Neuronal stem cell (in vitro differentiated cells): ENCODE measurements at regions not wholly inside any gene's neighbourhood (a gene's known extent, or its start where the extent isn't known, plus 50 kb on each side); places are given as distances from the start of the nearest gene placed in this dataset.

Experiments
- DNase-seq: peaks from one replicate; pipeline ENCODE4 v3.0.0-alpha.2; 2013; ENCODE audit warnings: low spot score
- H2AFZ ChIP-seq: one replicate; pipeline ENCODE4 v1.6.1; 2013; ENCODE audit warnings: mild to moderate bottlenecking, low read length, inconsistent platforms
- H2AK5ac ChIP-seq: 2 replicates; pipeline ENCODE4 v1.6.1; 2013; ENCODE audit warnings: low read depth, mild to moderate bottlenecking, inconsistent platforms, low read length, moderate library complexity, mixed read lengths
- H2BK120ac ChIP-seq: 2 replicates; pipeline ENCODE4 v1.6.1; 2013; ENCODE audit warnings: low read depth, mild to moderate bottlenecking, inconsistent platforms, low read length, moderate library complexity, mixed read lengths
- H2BK12ac ChIP-seq: one replicate; pipeline ENCODE4 v1.6.1; 2013; ENCODE audit warnings: low read length, inconsistent platforms
- H2BK15ac ChIP-seq: 2 replicates; pipeline ENCODE4 v1.6.1; 2013; ENCODE audit warnings: mild to moderate bottlenecking, low read length, inconsistent platforms, mixed read lengths
- H2BK5ac ChIP-seq: one replicate; pipeline ENCODE4 v1.6.1; 2013; ENCODE audit warnings: inconsistent platforms, mild to moderate bottlenecking, low read length, moderate library complexity
- H3K14ac ChIP-seq: one replicate; pipeline ENCODE4 v1.6.1; 2013; ENCODE audit warnings: low read length, inconsistent platforms
- H3K18ac ChIP-seq: 2 replicates; pipeline ENCODE4 v1.6.1; 2013; ENCODE audit warnings: low read length, inconsistent platforms
- H3K23ac ChIP-seq: 2 replicates; pipeline ENCODE4 v1.6.1; 2013; ENCODE audit warnings: low read depth, mild to moderate bottlenecking, mixed read lengths, low read length, inconsistent platforms; ENCODE audit not compliant: poor library complexity
- H3K27ac ChIP-seq: replicated peaks from 3 replicates; pipeline ENCODE4 v1.5.1; 2013; ENCODE audit warnings: low read length, inconsistent platforms
- H3K27me3 ChIP-seq, 3 experiments: 2 replicates each; pipeline ENCODE4 v1.6.1; 2013; ENCODE audit warnings: low read length in 3 of 3, mild to moderate bottlenecking in 2 of 3, inconsistent platforms in 1 of 3, low read depth in 1 of 3, mixed read lengths in 1 of 3, moderate library complexity in 1 of 3; ENCODE audit not compliant: control insufficient read depth in 3 of 3, insufficient read depth in 3 of 3
- H3K36me3 ChIP-seq, 2 donors: replicated peaks in 1 of 2; 2 replicates each; pipeline ENCODE4 v1.6.1; 2013; ENCODE audit warnings: low read length in 2 of 2; ENCODE audit not compliant: control insufficient read depth in 2 of 2, insufficient read depth in 2 of 2
- H3K4ac ChIP-seq: 2 replicates; pipeline ENCODE4 v1.6.1; 2013; ENCODE audit warnings: inconsistent platforms, mild to moderate bottlenecking, low read length, moderate library complexity
- H3K4me1 ChIP-seq, 2 donors: 1 replicate in 1 of 2; 2 replicates in 1 of 2; pipeline ENCODE4 v1.6.1; 2013; ENCODE audit warnings: low read length in 2 of 2, low read depth in 1 of 2; ENCODE audit not compliant: control insufficient read depth in 2 of 2, insufficient read depth in 1 of 2
- H3K4me2 ChIP-seq: one replicate; pipeline ENCODE4 v1.6.1; 2013; ENCODE audit warnings: mild to moderate bottlenecking, low read length, inconsistent platforms; ENCODE audit not compliant: insufficient read depth, poor library complexity, severe bottlenecking
- H3K4me3 ChIP-seq, 2 donors: 2 replicates each; pipeline ENCODE4 v1.5.1; 2013; ENCODE audit warnings: low read length in 2 of 2, mild to moderate bottlenecking in 2 of 2, inconsistent platforms in 1 of 2, moderate library complexity in 1 of 2
- H3K79me1 ChIP-seq: one replicate; pipeline ENCODE4 v1.6.1; 2013; ENCODE audit warnings: low read depth, mild to moderate bottlenecking, inconsistent platforms, low read length, moderate library complexity
- H3K9ac ChIP-seq: one replicate; pipeline ENCODE4 v1.6.1; 2013; ENCODE audit warnings: mild to moderate bottlenecking, low read depth, low read length, inconsistent platforms; ENCODE audit not compliant: poor library complexity
- H3K9me3 ChIP-seq, 2 donors: replicated peaks in 1 of 2; 2 replicates each; pipeline versions ENCODE3 to v1.6.1; 2013; ENCODE audit warnings: low read length in 2 of 2, mild to moderate bottlenecking in 2 of 2, inconsistent platforms in 1 of 2, low read depth in 1 of 2, mixed read lengths in 1 of 2, moderate library complexity in 1 of 2; ENCODE audit not compliant: control insufficient read depth in 2 of 2, insufficient read depth in 1 of 2
- H4K8ac ChIP-seq: one replicate; pipeline ENCODE4 v1.6.1; 2013; ENCODE audit warnings: low read depth, mild to moderate bottlenecking, inconsistent platforms, low read length, moderate library complexity
- H4K91ac ChIP-seq: one replicate; pipeline ENCODE4 v1.6.1; 2013; ENCODE audit warnings: low read length, low read depth, mild to moderate bottlenecking, inconsistent platforms; ENCODE audit not compliant: poor library complexity
- WGBS, 2 donors: extraction: QIAGEN DNeasy Blood & Tissue Kit; methylation state at CpG; one replicate each; pipeline ENCODE4 v1.1.7; 2013; ENCODE audit warnings: missing lambda C conversion rate in 2 of 2, mixed read lengths in 1 of 2; ENCODE audit not compliant: insufficient read length in 2 of 2, insufficient replicate concordance in 1 of 2; ENCODE audit errors: extremely low coverage in 2 of 2; 5-methylcytosine and 5-hydroxymethylcytosine counted together

- Histone ChIP-seq H4K91ac (no peak overlapping the region), H3K27me3 (no peaks in the 10 kb centered on the region), H2AK5ac (no peak overlapping the region), H4K8ac (no peak overlapping the region), H3K14ac (no peak overlapping the region), H3K79me1 (no peaks in the 10 kb centered on the region), H3K4me1 (peaks cover 0 to 2% of the 10 kb centered on the region in 2 donors), H2AFZ (no peak overlapping the region), H2BK5ac (no peak overlapping the region), H3K23ac (no peak overlapping the region), H3K36me3 (no peaks in the 10 kb centered on the region), H3K18ac (no peak overlapping the region), H3K27ac (no peak overlapping the region), H3K4ac (no peak overlapping the region), H2BK15ac (no peak overlapping the region), H3K9me3 (no peaks in the 10 kb centered on the region), H3K9ac (no peak overlapping the region), H2BK120ac (no peak overlapping the region), H3K4me2 (no peak overlapping the region), H3K4me3 (no peak overlapping the region), H2BK12ac (no peak overlapping the region)
- no peak for DNase-seq
- WGBS, 2 donors = no CpG with 5 or more reads among the region's 2 CpGs
Observed at GRCh38 chr1:221810406-221810805, 68.5 kb upstream of the DUSP10 start.

- Histone ChIP-seq H2BK15ac (no peak overlapping the region), H3K79me1 (no peaks in the 10 kb centered on the region), H3K23ac (no peak overlapping the region), H3K9ac (no peak overlapping the region), H3K4me3 (no peak overlapping the region), H2BK12ac (no peak overlapping the region), H3K4me2 (no peak overlapping the region), H4K8ac (no peak overlapping the region), H3K27ac (no peak overlapping the region), H2AK5ac (no peak overlapping the region), H2AFZ (no peak overlapping the region), H3K27me3 (no peaks in the 10 kb centered on the region), H3K14ac (no peak overlapping the region), H3K36me3 (no peaks in the 10 kb centered on the region), H3K18ac (no peak overlapping the region), H3K9me3 (no peaks in the 10 kb centered on the region), H2BK120ac (no peak overlapping the region), H4K91ac (no peak overlapping the region), H2BK5ac (no peak overlapping the region), H3K4ac (no peak overlapping the region), H3K4me1 (peaks cover 0 to 2% of the 10 kb centered on the region in 2 donors)
- DNase-seq = no peak
- no CpG with 5 or more reads among the region's 12 CpGs for WGBS, 2 donors
Observed at GRCh38 chr1:221809091-221810029, 67.5 kb upstream of the DUSP10 start.

GRCh38 chr1:221806984-221807383, 65.1 kb upstream of the DUSP10 start:
- Histone ChIP-seq H3K9ac (no peak overlapping the region), H3K9me3 (no peaks in the 10 kb centered on the region), H3K27ac (no peak overlapping the region), H2BK12ac (no peak overlapping the region), H2BK15ac (no peak overlapping the region), H3K27me3 (no peaks in the 10 kb centered on the region), H3K36me3 (no peaks in the 10 kb centered on the region), H2BK120ac (no peak overlapping the region), H3K4me1 (peaks cover 0 to 5% of the 10 kb centered on the region in 2 donors), H3K18ac (no peak overlapping the region), H2AFZ (no peak overlapping the region), H3K23ac (no peak overlapping the region), H3K4me2 (no peak overlapping the region), H3K14ac (no peak overlapping the region), H4K91ac (no peak overlapping the region), H3K79me1 (no peaks in the 10 kb centered on the region), H3K4ac (no peak overlapping the region), H2BK5ac (no peak overlapping the region), H3K4me3 (no peak overlapping the region), H4K8ac (no peak overlapping the region), H2AK5ac (no peak overlapping the region)
- no peak for DNase-seq

- Histone ChIP-seq H3K9me3 (no peaks in the 10 kb centered on the region), H3K9ac (no peak overlapping the region), H2AFZ (no peak overlapping the region), H3K4me1 (peaks cover 0 to 7% of the 10 kb centered on the region in 2 donors), H4K8ac (no peak overlapping the region), H3K4me3 (no peak overlapping the region), H3K27me3 (no peaks in the 10 kb centered on the region), H2BK12ac (no peak overlapping the region), H4K91ac (no peak overlapping the region), H2BK5ac (no peak overlapping the region), H3K4ac (no peak overlapping the region), H2AK5ac (no peak overlapping the region), H3K18ac (no peak overlapping the region), H3K4me2 (no peak overlapping the region), H3K14ac (no peak overlapping the region), H2BK120ac (no peak overlapping the region), H3K36me3 (no peaks in the 10 kb centered on the region), H3K79me1 (no peaks in the 10 kb centered on the region), H3K23ac (no peak overlapping the region), H2BK15ac (no peak overlapping the region), H3K27ac (no peak overlapping the region)
- DNase-seq = no peak
- WGBS, 2 donors = no CpG with 5 or more reads among the region's 1 CpG
Observed at GRCh38 chr1:221806236-221806635, 64.3 kb upstream of the DUSP10 start.
